Upper lobe of left lung (tissue), 6 donors: ENCODE measurements at regions not wholly inside any gene's neighbourhood (a gene's known extent, or its start where the extent isn't known, plus 50 kb on each side); places are given as distances from the start of the nearest gene placed in this dataset.
A peak's percentile ranks its signal among the peaks of the same experiment; 100 is the strongest.

Experiments
- ATAC-seq, 2 donors: fragments of 200-7000 bp; cut with Tn5 transposase; one replicate each; pipeline ENCODE4 v1.9.1; 2022; ENCODE audit warnings: mild to moderate bottlenecking in 2 of 2, moderate library complexity in 2 of 2; ENCODE audit not compliant: low FRiP score in 2 of 2
- DNase-seq, 2 donors: peaks; one replicate each; pipeline ENCODE4 v3.0.0-alpha.2; 2019 to 2020
- H3K27ac ChIP-seq, 4 donors: fragments of 200-600 bp; sonication (generic); one replicate each; pipeline ENCODE4 v1.5.1; 2016 to 2019
- H3K27me3 ChIP-seq, 4 donors: fragments of 200-600 bp; sonication (generic); one replicate each; pipeline ENCODE4 v1.5.1; 2017 to 2019
- H3K36me3 ChIP-seq, 4 donors: fragments of 200-600 bp; sonication (generic); one replicate each; pipeline ENCODE4 v1.5.1; 2016 to 2019
- H3K4me1 ChIP-seq, 4 donors: fragments of 200-600 bp; sonication (generic); one replicate each; pipeline ENCODE4 v1.5.1; 2018 to 2019
- H3K4me3 ChIP-seq, 4 donors: fragments of 200-600 bp; sonication (generic); one replicate each; pipeline ENCODE4 v1.5.1; 2017 to 2019; ENCODE audit warnings: mild to moderate bottlenecking in 2 of 4, moderate library complexity in 1 of 4
- H3K9me3 ChIP-seq, 4 donors: fragments of 200-600 bp; sonication (generic); one replicate each; pipeline ENCODE4 v1.5.1; 2018 to 2019
- CTCF ChIP-seq, 6 experiments: fragments of 450-650 bp in 4 of 6; fragments of 200-600 bp in 2 of 6; sonication (generic) in 2 of 6; IDR thresholded peaks; one replicate each; pipeline ENCODE4 v1.5.1; 2016 to 2019; ENCODE audit warnings: antibody characterized with exemption in 6 of 6
- EP300 ChIP-seq, 4 donors: sonication (generic); formaldehyde crosslinking; IDR thresholded peaks; one replicate each; pipeline ENCODE4 v1.5.1; 2017; ENCODE audit warnings: antibody characterized with exemption in 4 of 4, control low read depth in 2 of 4
- POLR2A ChIP-seq, 4 donors: fragments of 450-650 bp; IDR thresholded peaks; one replicate each; pipeline ENCODE4 v1.5.1; 2016 to 2017; ENCODE audit warnings: antibody characterized with exemption in 4 of 4, mild to moderate bottlenecking in 2 of 4
- POLR2AphosphoS5 ChIP-seq, 2 donors: sonication (generic); formaldehyde crosslinking; IDR thresholded peaks; one replicate each; pipeline ENCODE4 v1.5.1; 2017; ENCODE audit warnings: antibody characterized with exemption in 2 of 2
- WGBS, 2 donors: methylation state at CpG; one replicate each; pipeline ENCODE4 v1.1.5; 2017 to 2018; 5-methylcytosine and 5-hydroxymethylcytosine counted together
- donor health status: DM: no; HTN: no; CAD: no; lungs with moderate emphysema.
- donor health status: DM: no; HTN: yes; CAD: no; lungs with severe emphysema.

GRCh38 chr13:31069808-31070534 is 91.7 kb downstream of the HSPH1 start:
- Histone ChIP-seq H3K4me3 (no peak overlapping the region), H3K4me1 (no peaks in the 10 kb centered on the region), H3K9me3 (no peaks in the 10 kb centered on the region), H3K36me3 (no peaks in the 10 kb centered on the region), H3K27ac (no peak overlapping the region), H3K27me3 (no peaks in the 10 kb centered on the region)
- TF ChIP-seq CTCF (IDR thresholded peaks at IDR 0.05) (no peak), POLR2A (IDR thresholded peaks at IDR 0.05) (no peak), POLR2AphosphoS5 (IDR thresholded peaks at IDR 0.05) (no peak), EP300 (IDR thresholded peaks at IDR 0.05) (no peak)
- DNase-seq: no peak
- WGBS, 2 donors: 58% methylated on average over 4 of the region's 4 CpGs
- ATAC-seq: no peak

GRCh38 chr13:31068119-31068423 is 93.6 kb downstream of the HSPH1 start:
- DNase-seq (no peak), ATAC-seq (no peak)
- Histone ChIP-seq H3K4me1 (no peaks in the 10 kb centered on the region), H3K27me3 (no peaks in the 10 kb centered on the region), H3K9me3 (peaks cover 0 to 4% (median 0%) of the 10 kb centered on the region in 4 donors), H3K27ac (no peak overlapping the region), H3K4me3 (no peak overlapping the region), H3K36me3 (no peaks in the 10 kb centered on the region)
- 68 to 81% methylated on average over 2 to 4 of the region's 4 CpGs for WGBS, 2 donors
- TF ChIP-seq POLR2AphosphoS5 (IDR thresholded peaks at IDR 0.05) (no peak), EP300 (IDR thresholded peaks at IDR 0.05) (no peak), POLR2A (IDR thresholded peaks at IDR 0.05) (no peak), CTCF (IDR thresholded peaks at IDR 0.05) (no peak)

- H3K27me3 ChIP-seq: no peaks in the 10 kb centered on the region
- no peak for DNase-seq
- 77 to 80% methylated on average over 8 of the region's 8 CpGs for WGBS, 2 donors
- no peaks in the 10 kb centered on the region for H3K4me1 ChIP-seq
- TF ChIP-seq EP300 (IDR thresholded peaks at IDR 0.05) (no peak), POLR2A (IDR thresholded peaks at IDR 0.05) (no peak), POLR2AphosphoS5 (IDR thresholded peaks at IDR 0.05) (no peak), CTCF (IDR thresholded peaks at IDR 0.05) (no peak)
- no peaks in the 10 kb centered on the region for H3K36me3 ChIP-seq
- no peak overlapping the region for H3K4me3 ChIP-seq
- ATAC-seq: peak in 1 of 2 donors; percentile 29
- H3K27ac ChIP-seq: no peak overlapping the region
- H3K9me3 ChIP-seq: peaks cover 0 to 4% (median 0%) of the 10 kb centered on the region in 4 donors
Measured at GRCh38 chr13:31067416-31068118, 94.1 kb downstream of the HSPH1 start.

- no peak for DNase-seq
- H3K36me3 ChIP-seq: no peaks in the 10 kb centered on the region
- H3K4me1 ChIP-seq: no peaks in the 10 kb centered on the region
- no peak overlapping the region for H3K4me3 ChIP-seq
- peaks cover 0 to 4% (median 0%) of the 10 kb centered on the region in 4 donors for H3K9me3 ChIP-seq
- WGBS, 2 donors: 86 to 91% methylated on average over 4 of the region's 4 CpGs
- no peak overlapping the region for H3K27ac ChIP-seq
- no peak for TF ChIP-seq POLR2AphosphoS5 (IDR thresholded peaks at IDR 0.05)
- no peak for TF ChIP-seq EP300 (IDR thresholded peaks at IDR 0.05)
- no peak for TF ChIP-seq CTCF (IDR thresholded peaks at IDR 0.05)
- no peak for TF ChIP-seq POLR2A (IDR thresholded peaks at IDR 0.05)
- no peak for ATAC-seq
- H3K27me3 ChIP-seq: no peaks in the 10 kb centered on the region
Measured at GRCh38 chr13:31064636-31065035, 97.1 kb downstream of the HSPH1 start.
